SK-N-SH treated with all-trans-retinoic acid at 6 μM for 48 hours (cell line): ENCODE measurements at regions not wholly inside any gene's neighbourhood (a gene's known extent, or its start where the extent isn't known, plus 50 kb on each side); places are given as distances from the start of the nearest gene placed in this dataset.

ENCODE experiments used
- ATAC-seq: fragments of 200-7000 bp; cut with Tn5 transposase; 3 replicates; pipeline ENCODE4 v1.9.1; 2020; ENCODE audit warnings: mild to moderate bottlenecking, moderate library complexity
- ARNTL ChIP-seq: fragments of 450-650 bp; formaldehyde crosslinking; IDR thresholded peaks from 2 replicates; pipeline ENCODE4 v1.5.0; 2020; ENCODE audit warnings: low read depth, mild to moderate bottlenecking, moderate library complexity, borderline replicate concordance
- BACH2 ChIP-seq: fragments of 250-450 bp; sonication (Bioruptor Pico); IDR thresholded peaks from 2 replicates; pipeline ENCODE4 v1.9.0; 2021; ENCODE audit warnings: mild to moderate bottlenecking, borderline replicate concordance
- CSDC2 ChIP-seq: fragments of 250-450 bp; sonication (Bioruptor Pico); IDR thresholded peaks from 2 replicates; pipeline ENCODE4 v1.5.0; 2020; ENCODE audit warnings: mild to moderate bottlenecking, moderate library complexity
- ESRRG ChIP-seq: fragments of 250-450 bp; sonication (Bioruptor Pico); IDR thresholded peaks from 2 replicates; pipeline ENCODE4 v1.6.1; 2021; ENCODE audit warnings: mild to moderate bottlenecking
- GLIS3 ChIP-seq: fragments of 250-450 bp; sonication (Bioruptor Pico); IDR thresholded peaks from 2 replicates; pipeline ENCODE4 v1.5.0; 2020; ENCODE audit warnings: mild to moderate bottlenecking, moderate library complexity
- ISL1 ChIP-seq: fragments of 250-450 bp; sonication (Bioruptor Pico); IDR thresholded peaks from 2 replicates; pipeline ENCODE4 v2.1.2; 2022; ENCODE audit warnings: mild to moderate bottlenecking, moderate library complexity
- OSR1 ChIP-seq: fragments of 250-450 bp; sonication (Bioruptor Pico); IDR thresholded peaks from 2 replicates; pipeline ENCODE4 v1.8.0; 2022; ENCODE audit warnings: moderate library complexity, mild to moderate bottlenecking, inconsistent platforms
- PATZ1 ChIP-seq: fragments of 250-450 bp; sonication (Bioruptor Pico); IDR thresholded peaks from 2 replicates; pipeline ENCODE4 v1.8.0; 2020; ENCODE audit warnings: mild to moderate bottlenecking, moderate library complexity, borderline replicate concordance
- POU6F1 ChIP-seq: fragments of 250-450 bp; sonication (Bioruptor Pico); IDR thresholded peaks from 2 replicates; pipeline ENCODE4 v1.8.0; 2021; ENCODE audit warnings: low read depth, mild to moderate bottlenecking, moderate library complexity, borderline replicate concordance
- RARB ChIP-seq: fragments of 250-450 bp; sonication (Bioruptor Pico); IDR thresholded peaks from 2 replicates; pipeline ENCODE4 v1.8.0; 2021; ENCODE audit warnings: mild to moderate bottlenecking, moderate library complexity
- SNAI2 ChIP-seq: fragments of 250-450 bp; sonication (Bioruptor Pico); IDR thresholded peaks from 2 replicates; pipeline ENCODE4 v1.5.0; 2020; ENCODE audit warnings: mild to moderate bottlenecking, moderate library complexity
- TCF4 ChIP-seq: fragments of 250-450 bp; sonication (Bioruptor Pico); IDR thresholded peaks from 2 replicates; pipeline ENCODE4 v1.8.0; 2021; ENCODE audit warnings: mild to moderate bottlenecking, moderate library complexity, borderline replicate concordance
- TOX ChIP-seq: fragments of 250-450 bp; sonication (Bioruptor Pico); IDR thresholded peaks from 2 replicates; pipeline ENCODE4 v1.8.0; 2021; ENCODE audit warnings: mild to moderate bottlenecking, moderate library complexity, borderline replicate concordance
- ZFP3 ChIP-seq: fragments of 250-450 bp; sonication (Bioruptor Pico); IDR thresholded peaks from 2 replicates; pipeline ENCODE4 v1.5.0; 2020; ENCODE audit warnings: mild to moderate bottlenecking, moderate library complexity
- ZFP30 ChIP-seq: fragments of 450-650 bp; formaldehyde crosslinking; IDR thresholded peaks from 2 replicates; pipeline ENCODE4 v1.5.0; 2022; ENCODE audit warnings: mild to moderate bottlenecking, moderate library complexity
- ZNF70 ChIP-seq: fragments of 450-650 bp; formaldehyde crosslinking; IDR thresholded peaks from 2 replicates; pipeline ENCODE4 v1.5.0; 2020; ENCODE audit warnings: mild to moderate bottlenecking, moderate library complexity
- ZNF8 ChIP-seq: fragments of 450-650 bp; formaldehyde crosslinking; IDR thresholded peaks from 2 replicates; pipeline ENCODE4 v1.5.0; 2020; ENCODE audit warnings: mild to moderate bottlenecking, moderate library complexity
- TF ChIP-seq, protein P1 (sequence below): fragments of 250-450 bp; sonication (Bioruptor Pico); IDR thresholded peaks from 2 replicates; pipeline ENCODE4 v1.5.0; 2020; ENCODE audit warnings: mild to moderate bottlenecking, moderate library complexity
- TF ChIP-seq, protein P2 (sequence below): fragments of 250-450 bp; sonication (Bioruptor Pico); IDR thresholded peaks from 2 replicates; pipeline ENCODE4 v1.5.1; 2020; ENCODE audit warnings: low read depth, mild to moderate bottlenecking, moderate library complexity

GRCh38 chr10:130833596-130833995, 477.9 kb downstream of the TCERG1L start (continued):
- TF ChIP-seq, protein P1, sequence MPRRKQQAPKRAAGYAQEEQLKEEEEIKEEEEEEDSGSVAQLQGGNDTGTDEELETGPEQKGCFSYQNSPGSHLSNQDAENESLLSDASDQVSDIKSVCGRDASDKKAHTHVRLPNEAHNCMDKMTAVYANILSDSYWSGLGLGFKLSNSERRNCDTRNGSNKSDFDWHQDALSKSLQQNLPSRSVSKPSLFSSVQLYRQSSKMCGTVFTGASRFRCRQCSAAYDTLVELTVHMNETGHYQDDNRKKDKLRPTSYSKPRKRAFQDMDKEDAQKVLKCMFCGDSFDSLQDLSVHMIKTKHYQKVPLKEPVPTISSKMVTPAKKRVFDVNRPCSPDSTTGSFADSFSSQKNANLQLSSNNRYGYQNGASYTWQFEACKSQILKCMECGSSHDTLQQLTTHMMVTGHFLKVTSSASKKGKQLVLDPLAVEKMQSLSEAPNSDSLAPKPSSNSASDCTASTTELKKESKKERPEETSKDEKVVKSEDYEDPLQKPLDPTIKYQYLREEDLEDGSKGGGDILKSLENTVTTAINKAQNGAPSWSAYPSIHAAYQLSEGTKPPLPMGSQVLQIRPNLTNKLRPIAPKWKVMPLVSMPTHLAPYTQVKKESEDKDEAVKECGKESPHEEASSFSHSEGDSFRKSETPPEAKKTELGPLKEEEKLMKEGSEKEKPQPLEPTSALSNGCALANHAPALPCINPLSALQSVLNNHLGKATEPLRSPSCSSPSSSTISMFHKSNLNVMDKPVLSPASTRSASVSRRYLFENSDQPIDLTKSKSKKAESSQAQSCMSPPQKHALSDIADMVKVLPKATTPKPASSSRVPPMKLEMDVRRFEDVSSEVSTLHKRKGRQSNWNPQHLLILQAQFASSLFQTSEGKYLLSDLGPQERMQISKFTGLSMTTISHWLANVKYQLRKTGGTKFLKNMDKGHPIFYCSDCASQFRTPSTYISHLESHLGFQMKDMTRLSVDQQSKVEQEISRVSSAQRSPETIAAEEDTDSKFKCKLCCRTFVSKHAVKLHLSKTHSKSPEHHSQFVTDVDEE, result no peak
- TF ChIP-seq ZNF8 (CRISPR knock-in tag) (no peak), RARB (CRISPR knock-in tag) (no peak), PATZ1 (CRISPR knock-in tag) (no peak)

- no peak for ATAC-seq
- no peak for TF ChIP-seq ZFP3 (CRISPR knock-in tag)
These were observed 477.4 kb downstream of the TCERG1L start for GRCh38 chr10:130834170-130834569.

DNA sequence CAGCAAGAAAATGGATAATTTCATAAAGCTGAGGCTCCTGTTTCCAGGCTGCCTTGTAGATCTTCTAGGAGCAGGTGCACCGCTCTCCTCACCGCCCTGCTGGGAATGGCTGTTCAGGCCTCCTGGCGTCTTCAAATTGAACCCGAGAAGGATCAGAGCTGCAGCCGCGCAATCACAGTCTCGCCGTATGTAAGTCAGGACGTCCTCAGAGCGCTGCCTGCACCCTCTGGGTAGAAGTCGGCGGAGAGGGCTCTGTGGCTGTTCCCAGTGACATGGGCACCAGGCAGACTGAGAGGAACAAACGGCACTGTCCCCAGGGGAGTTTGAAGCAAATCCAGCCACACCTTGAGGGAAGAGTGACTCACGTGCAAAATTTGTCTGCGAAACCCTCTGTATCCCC, 476.9 kb downstream of the TCERG1L start:
- ATAC-seq, result no peak
- TF ChIP-seq ZNF70 (CRISPR knock-in tag), result no peak

- no peak for ATAC-seq
- TF ChIP-seq BACH2 (CRISPR knock-in tag) (no peak), TOX (CRISPR knock-in tag) (no peak), ZFP30 (no peak), ZNF8 (CRISPR knock-in tag) (no peak), GLIS3 (CRISPR knock-in tag) (no peak), SNAI2 (CRISPR knock-in tag) (no peak)
- TF ChIP-seq, protein P2, sequence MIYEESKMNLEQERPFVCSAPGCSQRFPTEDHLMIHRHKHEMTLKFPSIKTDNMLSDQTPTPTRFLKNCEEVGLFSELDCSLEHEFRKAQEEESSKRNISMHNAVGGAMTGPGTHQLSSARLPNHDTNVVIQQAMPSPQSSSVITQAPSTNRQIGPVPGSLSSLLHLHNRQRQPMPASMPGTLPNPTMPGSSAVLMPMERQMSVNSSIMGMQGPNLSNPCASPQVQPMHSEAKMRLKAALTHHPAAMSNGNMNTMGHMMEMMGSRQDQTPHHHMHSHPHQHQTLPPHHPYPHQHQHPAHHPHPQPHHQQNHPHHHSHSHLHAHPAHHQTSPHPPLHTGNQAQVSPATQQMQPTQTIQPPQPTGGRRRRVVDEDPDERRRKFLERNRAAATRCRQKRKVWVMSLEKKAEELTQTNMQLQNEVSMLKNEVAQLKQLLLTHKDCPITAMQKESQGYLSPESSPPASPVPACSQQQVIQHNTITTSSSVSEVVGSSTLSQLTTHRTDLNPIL (CRISPR knock-in tag), result no peak
- TF ChIP-seq, all 23 proteins: peak for 0
These were observed 476.5 kb downstream of the TCERG1L start for GRCh38 chr10:130835068-130835467.

GRCh38 chr10:130836344-130836743, 475.2 kb downstream of the TCERG1L start:
- no peak for TF ChIP-seq ARNTL (CRISPR knock-in tag)
- no peak for TF ChIP-seq RARB (CRISPR knock-in tag)
- TF ChIP-seq ZFP30, result no peak
- no peak for TF ChIP-seq ESRRG
- no peak for TF ChIP-seq OSR1 (CRISPR knock-in tag)
- TF ChIP-seq BACH2 (CRISPR knock-in tag), result no peak
- TF ChIP-seq ZFP3 (CRISPR knock-in tag), result no peak
- TF ChIP-seq, all 23 proteins: peak for 0
- ATAC-seq, result no peak

GRCh38 chr10:130843051-130843653, 468.4 kb downstream of the TCERG1L start:
- TF ChIP-seq CSDC2 (CRISPR knock-in tag) (no peak), TCF4 (no peak), GLIS3 (CRISPR knock-in tag) (no peak), BACH2 (CRISPR knock-in tag) (no peak), ESRRG (no peak), POU6F1 (CRISPR knock-in tag) (no peak), ZNF8 (CRISPR knock-in tag) (no peak), ISL1 (CRISPR knock-in tag) (no peak), ZNF70 (CRISPR knock-in tag) (no peak)
- TF ChIP-seq, protein P2 (CRISPR knock-in tag), result no peak
- TF ChIP-seq, all 23 proteins: peak for 0
- ATAC-seq, result no peak
